Muscle of leg (tissue), 3 donors: ENCODE measurements at regions not wholly inside any gene's neighbourhood (a gene's known extent, or its start where the extent isn't known, plus 50 kb on each side); places are given as distances from the start of the nearest gene placed in this dataset.
A peak's percentile ranks its signal among the peaks of the same experiment; 100 is the strongest.
"Not testable (repeated sequence)": the region's sequence is repeated elsewhere in the genome, so short reads cannot be mapped to it uniquely, and the experiment has no call there.

ENCODE experiments used
- DNase-seq: peaks from one replicate; pipeline ENCODE4 v3.0.0; 2013
- H3K27ac ChIP-seq: one replicate; pipeline ENCODE4 v1.5.1; 2013; ENCODE audit warnings: mild to moderate bottlenecking, low read length, control low read depth
- H3K27me3 ChIP-seq: one replicate; pipeline ENCODE4 v1.6.1; 2013; ENCODE audit warnings: low read length; ENCODE audit not compliant: control insufficient read depth, insufficient read depth
- H3K36me3 ChIP-seq: one replicate; pipeline ENCODE4 v1.6.1; 2013; ENCODE audit warnings: low read length; ENCODE audit not compliant: control insufficient read depth, insufficient read depth
- H3K4me1 ChIP-seq: one replicate; pipeline ENCODE4 v1.6.1; 2013; ENCODE audit warnings: low read length; ENCODE audit not compliant: control insufficient read depth, insufficient read depth
- H3K4me3 ChIP-seq: one replicate; pipeline ENCODE4 v1.5.1; 2013; ENCODE audit warnings: low read length, control low read depth
- H3K9me3 ChIP-seq: replicated peaks from 2 replicates; pipeline ENCODE4 v1.6.1; 2013; ENCODE audit warnings: low read depth, low read length; ENCODE audit not compliant: control insufficient read depth
- WGBS: methylation state at CpG from one replicate; pipeline ENCODE4 v1.1.5; 2013; ENCODE audit warnings: missing lambda C conversion rate; ENCODE audit not compliant: insufficient coverage; 5-methylcytosine and 5-hydroxymethylcytosine counted together

- H3K27ac ChIP-seq, result no peak overlapping the region
- WGBS, result 31% methylated on average over 2 of the region's 5 CpGs
These were observed 72.7 kb upstream of the WDR72 start for GRCh38 chr15:53831907-53832770.

GRCh38 chr15:53830707-53831386 is 71.4 kb upstream of the WDR72 start:
- DNase-seq, result no peak
- Histone ChIP-seq H3K27ac (no peak overlapping the region), H3K27me3 (no peaks in the 10 kb centered on the region), H3K4me3 (no peak overlapping the region), H3K4me1 (peaks cover 3% of the 10 kb centered on the region), H3K9me3 (no peaks in the 10 kb centered on the region), H3K36me3 (no peaks in the 10 kb centered on the region)
- 57% methylated on average over 12 of the region's 17 CpGs for WGBS

More at GRCh38 chr15:53831907-53832770, 72.7 kb upstream of the WDR72 start:
- Histone ChIP-seq H3K4me1 (peaks cover 3% of the 10 kb centered on the region), H3K4me3 (no peak overlapping the region), H3K36me3 (no peaks in the 10 kb centered on the region), H3K9me3 (no peaks in the 10 kb centered on the region), H3K27me3 (no peaks in the 10 kb centered on the region)
- peak; percentile 78 for DNase-seq

- no peak overlapping the region for H3K4me3 ChIP-seq
- H3K9me3 ChIP-seq, result no peaks in the 10 kb centered on the region
- DNase-seq, result no peak
- H3K4me1 ChIP-seq, result peaks cover 3% of the 10 kb centered on the region
- no CpG with 5 or more reads among the region's 2 CpGs for WGBS
- no peaks in the 10 kb centered on the region for H3K27me3 ChIP-seq
- no peak overlapping the region for H3K27ac ChIP-seq
- no peaks in the 10 kb centered on the region for H3K36me3 ChIP-seq
These were observed 70.5 kb upstream of the WDR72 start for GRCh38 chr15:53829923-53830459.

- no peak for DNase-seq
- H3K27me3 ChIP-seq, result no peaks in the 10 kb centered on the region
- WGBS, result 100% methylated on average over 2 of the region's 3 CpGs
- H3K4me1 ChIP-seq, result peaks cover 3% of the 10 kb centered on the region
- H3K4me3 ChIP-seq, result no peak overlapping the region
- no peak overlapping the region for H3K27ac ChIP-seq
- no peaks in the 10 kb centered on the region for H3K36me3 ChIP-seq
- H3K9me3 ChIP-seq, result peaks cover 1% of the 10 kb centered on the region
These were observed 70.0 kb upstream of the WDR72 start for GRCh38 chr15:53829471-53829870.

GRCh38 chr15:53827355-53827754 is 67.9 kb upstream of the WDR72 start:
- WGBS, result 80% methylated on average over 3 of the region's 4 CpGs
- peaks cover 3% of the 10 kb centered on the region for H3K9me3 ChIP-seq
- H3K4me1 ChIP-seq, result no peaks in the 10 kb centered on the region
- no peaks in the 10 kb centered on the region for H3K36me3 ChIP-seq
- no peak for DNase-seq
- no peak overlapping the region for H3K27ac ChIP-seq
- no peaks in the 10 kb centered on the region for H3K27me3 ChIP-seq
- no peak overlapping the region for H3K4me3 ChIP-seq

- Histone ChIP-seq H3K4me3 (no peak overlapping the region), H3K9me3 (no peaks in the 10 kb centered on the region), H3K4me1 (peaks cover 5% of the 10 kb centered on the region), H3K36me3 (no peaks in the 10 kb centered on the region), H3K27me3 (no peaks in the 10 kb centered on the region), H3K27ac (no peak overlapping the region)
- DNase-seq, result peak; percentile 75
- WGBS, result no CpG with 5 or more reads among the region's 2 CpGs
These were observed 52.1 kb upstream of the WDR72 start for GRCh38 chr15:53811530-53811929.

GRCh38 chr15:53810306-53810705 is 50.8 kb upstream of the WDR72 start:
- DNase-seq, H3K4me1 ChIP-seq, H3K27ac ChIP-seq, H3K4me3 ChIP-seq, H3K9me3 ChIP-seq, H3K27me3 ChIP-seq, H3K36me3 ChIP-seq: not testable (repeated sequence)
- 63% methylated on average over 7 of the region's 7 CpGs for WGBS
